GM13977 (cell line): ENCODE measurements at regions not wholly inside any gene's neighbourhood (a gene's known extent, or its start where the extent isn't known, plus 50 kb on each side); places are given as distances from the start of the nearest gene placed in this dataset.

Experiments used
- DNase-seq: peaks from one replicate; pipeline ENCODE4 v3.0.0; 2012; ENCODE audit warnings: low spot score
- in situ Hi-C: fragments of 300-500 bp; cut with MboI; formaldehyde crosslinking; loops from one replicate; pipeline ENCODE4 v1.12.0; 2022; ENCODE audit warnings: low sequenced_read_pairs, low pct_unique_long_range_greater_than_20kb, mixed read lengths, inconsistent platforms; ENCODE audit not compliant: unreplicated experiment
- TF ChIP-seq, protein P1 (sequence below): IDR thresholded peaks from 2 replicates; pipeline ENCODE4 v1.5.1; 2012; ENCODE audit warnings: mild to moderate bottlenecking, control low read depth; ENCODE audit not compliant: insufficient read depth; ENCODE audit errors: extremely low read depth, missing control alignments

DNA sequence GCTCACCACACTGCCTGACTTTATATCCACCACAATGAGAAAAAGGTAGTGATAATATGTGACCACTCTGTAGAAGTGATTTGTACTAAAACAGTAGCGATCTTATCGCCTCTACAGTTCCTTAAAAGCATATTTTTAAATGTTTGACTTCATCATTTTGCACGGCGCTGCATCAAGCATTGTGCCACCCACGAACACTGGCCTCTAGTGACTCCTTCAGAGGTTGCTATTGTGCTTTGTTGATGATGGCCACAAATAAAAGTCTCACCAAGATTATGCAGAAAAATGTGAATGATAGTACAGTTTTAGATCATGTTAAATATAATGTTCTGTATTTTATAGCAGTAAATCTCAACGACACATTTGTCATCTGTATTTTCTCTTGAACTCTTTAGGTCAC lies 186.5 kb upstream of the NCAM2 start:
- no peak for DNase-seq
- TF ChIP-seq, protein P1, sequence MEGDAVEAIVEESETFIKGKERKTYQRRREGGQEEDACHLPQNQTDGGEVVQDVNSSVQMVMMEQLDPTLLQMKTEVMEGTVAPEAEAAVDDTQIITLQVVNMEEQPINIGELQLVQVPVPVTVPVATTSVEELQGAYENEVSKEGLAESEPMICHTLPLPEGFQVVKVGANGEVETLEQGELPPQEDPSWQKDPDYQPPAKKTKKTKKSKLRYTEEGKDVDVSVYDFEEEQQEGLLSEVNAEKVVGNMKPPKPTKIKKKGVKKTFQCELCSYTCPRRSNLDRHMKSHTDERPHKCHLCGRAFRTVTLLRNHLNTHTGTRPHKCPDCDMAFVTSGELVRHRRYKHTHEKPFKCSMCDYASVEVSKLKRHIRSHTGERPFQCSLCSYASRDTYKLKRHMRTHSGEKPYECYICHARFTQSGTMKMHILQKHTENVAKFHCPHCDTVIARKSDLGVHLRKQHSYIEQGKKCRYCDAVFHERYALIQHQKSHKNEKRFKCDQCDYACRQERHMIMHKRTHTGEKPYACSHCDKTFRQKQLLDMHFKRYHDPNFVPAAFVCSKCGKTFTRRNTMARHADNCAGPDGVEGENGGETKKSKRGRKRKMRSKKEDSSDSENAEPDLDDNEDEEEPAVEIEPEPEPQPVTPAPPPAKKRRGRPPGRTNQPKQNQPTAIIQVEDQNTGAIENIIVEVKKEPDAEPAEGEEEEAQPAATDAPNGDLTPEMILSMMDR, result no peak
- in situ Hi-C loops, result no loop called here

DNA sequence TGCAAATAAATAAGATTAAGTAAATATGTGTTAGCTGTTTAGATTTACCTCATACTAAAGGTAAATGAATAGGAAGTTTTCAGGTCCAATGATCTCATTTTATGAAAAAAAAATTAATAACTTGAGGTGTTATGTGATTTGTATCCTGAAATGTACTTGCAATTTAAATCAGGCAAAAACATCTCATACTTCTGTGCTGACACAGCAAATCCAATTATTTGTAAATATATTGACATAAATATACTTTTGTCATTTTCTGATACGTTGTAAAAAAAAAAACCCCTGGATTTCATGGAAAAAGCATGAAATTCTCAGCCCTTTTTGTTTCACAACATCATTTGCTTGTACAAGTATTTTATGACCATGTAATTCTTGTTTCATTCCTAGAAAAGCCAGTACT lies 184.1 kb upstream of the NCAM2 start:
- in situ Hi-C loops, result no loop called here
- TF ChIP-seq, protein P1, result no peak
- no peak for DNase-seq

DNA sequence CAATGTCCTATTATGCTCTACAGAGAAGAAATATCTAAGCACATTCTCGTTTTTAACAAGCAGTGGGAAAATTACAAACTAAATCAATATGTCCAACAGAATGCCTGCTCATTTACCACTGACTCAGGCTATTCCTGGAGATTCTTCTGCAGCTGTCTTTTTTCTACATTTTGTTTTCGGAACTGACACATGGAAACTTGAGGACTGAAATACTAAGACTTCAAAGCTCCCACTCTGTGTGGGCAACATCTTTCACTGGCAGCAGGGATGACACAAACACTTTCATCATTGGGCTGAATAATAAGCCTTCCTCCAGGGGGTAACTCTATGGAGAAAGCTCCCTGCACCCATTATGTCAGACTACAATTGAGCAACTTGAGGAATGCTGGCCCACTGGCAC lies 175.5 kb upstream of the NCAM2 start:
- in situ Hi-C loops, result no loop called here
- no peak for DNase-seq
- TF ChIP-seq, protein P1, result no peak

- in situ Hi-C loops, result no loop called here
These were observed 145.3 kb upstream of the NCAM2 start for GRCh38 chr21:20852866-20853265.

DNA sequence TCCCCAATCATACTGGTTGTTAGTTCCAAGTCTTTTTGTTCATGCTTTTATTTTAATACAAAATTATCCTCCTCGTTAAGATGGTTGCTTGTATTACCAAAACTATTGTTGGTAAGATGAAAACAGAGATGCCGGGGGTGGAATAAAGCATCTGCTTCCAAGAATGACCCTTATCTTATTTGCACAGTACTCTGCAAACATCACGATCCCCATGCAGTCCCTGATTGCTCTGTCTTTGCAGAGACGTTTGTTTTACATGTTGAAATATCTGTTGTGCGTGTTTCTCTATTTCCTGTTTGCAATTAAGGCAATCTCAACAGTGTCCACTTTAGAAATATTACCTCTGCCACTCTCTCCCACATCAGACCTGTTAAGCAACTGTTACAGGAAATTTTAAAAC lies 141.3 kb upstream of the NCAM2 start:
- no peak for DNase-seq
- TF ChIP-seq, protein P1, result no peak
- in situ Hi-C loops, result no loop called here

More at GRCh38 chr21:20852866-20853265, 145.3 kb upstream of the NCAM2 start:
- TF ChIP-seq, protein P1, result no peak
- DNase-seq, result no peak

GRCh38 chr21:20874202-20874601 lies 124.0 kb upstream of the NCAM2 start:
- DNase-seq, result no peak
- TF ChIP-seq, protein P1, result no peak
- in situ Hi-C loops, result no loop called here

- TF ChIP-seq, protein P1, result no peak
- DNase-seq, result no peak
- in situ Hi-C loops, result no loop called here
These were observed 122.5 kb upstream of the NCAM2 start for GRCh38 chr21:20875742-20876141.
